ENCODE measurements at regions not wholly inside any gene's neighbourhood (a gene's known extent, or its start where the extent isn't known, plus 50 kb on each side); places are given as distances from the start of the nearest gene placed in this dataset.

DNA sequence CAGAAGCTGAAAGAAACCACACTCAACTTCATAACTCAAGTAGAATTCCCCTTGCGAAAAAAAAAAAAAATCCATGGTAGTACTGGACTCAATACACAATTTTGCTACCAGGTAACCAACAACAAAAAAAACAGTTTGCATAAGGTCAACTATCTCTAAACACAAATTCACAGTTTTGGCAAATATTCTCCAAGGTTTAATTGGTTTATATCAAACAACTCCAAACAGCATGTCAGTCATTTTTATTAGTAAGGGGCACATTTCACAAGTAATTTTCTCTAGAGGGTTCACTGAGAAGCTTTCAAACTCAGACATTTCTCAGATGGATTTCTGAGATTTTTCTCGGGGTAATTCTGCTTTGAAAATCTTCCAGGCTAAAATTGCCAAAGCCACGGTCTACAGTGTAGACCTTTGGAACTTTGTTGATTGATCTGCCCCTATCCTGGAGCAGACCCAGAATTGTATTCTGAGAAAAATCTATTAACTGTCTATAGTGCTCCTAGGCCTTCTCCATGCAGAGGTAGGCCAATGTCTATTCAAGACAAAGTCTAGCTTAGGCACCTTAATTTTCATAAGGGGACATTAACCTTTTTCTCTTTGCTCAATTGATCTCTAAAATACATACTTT, 73.7 kb upstream of the NFKB1 start:
- H3K9me3 Mint-ChIP-seq (ENCODE audit: low read depth), result no peaks in the 10 kb centered on the region
- H3K36me3 Mint-ChIP-seq, result peaks cover 16% of the 10 kb centered on the region
- H3K27me3 Mint-ChIP-seq, result no peaks in the 10 kb centered on the region
- no peak overlapping the region for H3K4me3 Mint-ChIP-seq
- peaks cover 15% of the 10 kb centered on the region for H3K4me1 Mint-ChIP-seq
- no peak overlapping the region for H3K27ac Mint-ChIP-seq
- CTCF ChIA-PET, result interaction anchor here (1.7 kb wide), 1 partner anchor 82 kb away, joined by 4 read pairs; the partner anchor contains the start of gene SLC39A8
- DNase-seq, result no peak
- ATAC-seq, result no peak

DNA sequence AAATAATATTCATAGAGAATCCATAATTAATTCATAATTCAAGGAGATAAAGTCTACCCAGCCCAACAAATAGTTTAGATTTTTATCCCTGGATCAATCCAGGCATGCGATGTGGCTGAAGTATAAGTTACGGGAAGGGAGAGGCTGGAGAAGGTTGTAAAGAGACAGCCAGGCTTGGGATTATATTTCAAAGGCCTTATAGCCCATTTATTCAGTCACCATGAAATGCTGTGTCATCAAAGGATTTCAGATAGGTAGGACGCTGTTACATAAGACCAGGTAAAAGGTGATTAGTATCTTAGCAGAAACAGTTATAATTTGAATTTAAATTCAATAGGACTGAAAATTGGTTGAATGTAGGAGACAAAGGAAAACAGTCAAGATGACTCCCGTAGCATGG, 73.0 kb upstream of the NFKB1 start:
- ATAC-seq (no peak), DNase-seq (no peak)
- Mint-ChIP-seq H3K9me3 (ENCODE audit: low read depth) (no peaks in the 10 kb centered on the region), H3K27me3 (peaks cover 1% of the 10 kb centered on the region), H3K36me3 (peaks cover 14% of the 10 kb centered on the region), H3K4me3 (no peak overlapping the region), H3K4me1 (peaks cover 15% of the 10 kb centered on the region), H3K27ac (no peak overlapping the region)
- CTCF ChIA-PET, result interaction anchor here (0.7 to 1.7 kb wide), 3 partner anchors 9 to 672 kb away, joined by 3 to 5 read pairs (median 4); partner anchors contain the start of genes BDH2 and SLC39A8

DNA sequence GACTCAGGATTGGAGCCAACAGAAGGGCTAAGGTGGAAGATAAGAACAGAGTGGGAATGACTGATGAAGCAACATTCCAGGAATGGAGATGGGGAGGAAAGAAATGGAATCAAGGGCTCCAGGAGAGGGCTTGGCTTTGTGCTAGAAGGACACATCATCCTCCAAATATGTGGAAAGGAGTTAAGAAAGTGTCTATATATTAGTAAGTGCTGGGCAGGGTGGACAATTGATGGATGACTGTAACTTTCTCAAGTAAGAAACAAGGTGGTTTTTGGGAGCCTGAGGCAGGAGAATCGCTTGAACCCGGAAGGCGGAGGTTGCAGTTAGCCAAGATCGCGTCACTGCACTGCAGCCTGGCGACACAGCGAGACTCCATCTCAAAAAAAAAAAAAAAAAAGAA, 71.6 kb upstream of the NFKB1 start:
- ATAC-seq (no peak), DNase-seq (no peak)
- Mint-ChIP-seq H3K27ac (no peak overlapping the region), H3K4me3 (peak overlapping the region; percentile 28), H3K4me1 (peaks cover 15% of the 10 kb centered on the region), H3K36me3 (peaks cover 19% of the 10 kb centered on the region), H3K27me3 (peaks cover 4% of the 10 kb centered on the region), H3K9me3 (ENCODE audit: low read depth) (no peaks in the 10 kb centered on the region)
- CTCF ChIA-PET, result interaction anchor here (0.7 to 3.0 kb wide), 7 partner anchors 13 to 330 kb away, joined by 3 to 27 read pairs (median 7); no protein-coding TSS in a partner anchor

DNA sequence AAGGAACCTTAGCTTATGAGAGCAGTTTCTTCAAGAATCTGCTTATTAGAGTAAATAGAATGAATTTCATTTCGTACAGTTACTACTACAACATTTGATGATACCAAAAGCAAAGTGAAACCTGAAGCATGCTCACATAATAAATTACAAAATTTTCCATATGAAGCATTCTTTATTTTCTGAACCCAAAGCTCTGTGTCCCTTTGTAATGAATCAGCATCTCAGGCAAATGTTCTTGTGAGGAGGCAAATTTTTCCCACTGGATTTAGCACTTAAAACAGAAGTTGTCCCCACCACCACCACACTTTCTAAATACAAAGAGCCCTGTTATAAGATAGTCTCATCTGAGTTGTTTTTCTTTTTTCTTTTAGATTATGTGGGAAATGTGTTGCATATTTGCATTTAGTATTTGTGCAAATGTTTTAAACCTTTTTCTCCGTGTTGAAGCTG, 70.7 kb upstream of the NFKB1 start:
- CTCF ChIA-PET, result interaction anchor here (0.6 to 3.0 kb wide), 58 partner anchors 9 to 1971 kb away, joined by 3 to 28 read pairs (median 4); partner anchors contain the start of genes MANBA, NFKB1, SLC39A8 and SLC9B2
- Mint-ChIP-seq H3K36me3 (peaks cover 24% of the 10 kb centered on the region), H3K27ac (peak overlapping the region; percentile 88), H3K9me3 (ENCODE audit: low read depth) (no peaks in the 10 kb centered on the region), H3K27me3 (peaks cover 4% of the 10 kb centered on the region), H3K4me1 (peaks cover 15% of the 10 kb centered on the region), H3K4me3 (peak overlapping the region; percentile 85)
- no peak for DNase-seq
- ATAC-seq, result no peak

DNA sequence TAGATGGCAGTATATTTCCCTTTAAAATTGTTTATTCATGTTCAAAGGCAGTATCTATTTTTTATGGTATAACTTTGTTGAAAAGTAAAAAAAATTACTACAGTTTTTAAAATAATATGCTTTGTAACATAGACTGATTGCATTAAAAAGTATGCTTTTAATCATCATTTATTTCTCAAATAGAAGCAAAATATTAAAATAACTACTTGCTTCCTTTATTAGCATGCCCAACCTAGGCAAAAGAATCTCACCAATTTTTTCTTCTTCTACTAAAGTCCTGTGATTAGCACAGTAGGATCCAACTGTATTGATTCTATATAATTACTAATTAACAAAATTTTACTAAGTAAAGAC, 69.6 kb upstream of the NFKB1 start:
- Mint-ChIP-seq H3K9me3 (ENCODE audit: low read depth) (no peaks in the 10 kb centered on the region), H3K27me3 (peaks cover 4% of the 10 kb centered on the region), H3K4me1 (peaks cover 15% of the 10 kb centered on the region), H3K4me3 (peak overlapping the region; percentile 85), H3K36me3 (peaks cover 24% of the 10 kb centered on the region), H3K27ac (no peak overlapping the region)
- DNase-seq (no peak), ATAC-seq (no peak)
- CTCF ChIA-PET, result interaction anchor here (0.8 to 3.0 kb wide), 27 partner anchors 10 to 669 kb away, joined by 3 to 28 read pairs (median 6); partner anchors contain the start of genes MANBA, NFKB1, SLC39A8 and SLC9B2

DNA sequence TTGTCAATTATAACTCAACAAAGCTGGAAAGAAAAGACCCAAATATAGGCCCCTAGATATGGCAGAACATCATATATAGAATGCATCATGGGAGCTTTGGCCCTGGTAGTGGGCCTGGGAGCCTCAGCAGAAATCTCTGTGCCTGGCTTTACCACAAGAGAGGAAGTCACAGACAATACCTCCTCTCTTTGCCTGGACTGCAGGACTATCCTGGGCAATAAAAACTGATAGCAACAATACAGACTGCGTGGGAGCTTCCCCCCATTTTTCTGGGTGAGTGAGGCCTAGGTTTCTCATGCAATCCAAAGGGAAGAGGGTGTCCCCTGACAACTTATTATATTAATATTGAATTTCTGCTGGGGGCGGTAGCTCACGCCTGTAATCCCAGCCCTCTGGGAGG, 64.0 kb upstream of the NFKB1 start:
- DNase-seq (no peak), ATAC-seq (no peak)
- Mint-ChIP-seq H3K9me3 (ENCODE audit: low read depth) (no peaks in the 10 kb centered on the region), H3K36me3 (peaks cover 12% of the 10 kb centered on the region), H3K27me3 (peaks cover 4% of the 10 kb centered on the region), H3K4me3 (no peak overlapping the region), H3K27ac (no peak overlapping the region), H3K4me1 (no peaks in the 10 kb centered on the region)
- CTCF ChIA-PET, result interaction anchor here (1.3 kb wide), 1 partner anchor 8 kb away, joined by 5 read pairs; no protein-coding TSS in a partner anchor

DNA sequence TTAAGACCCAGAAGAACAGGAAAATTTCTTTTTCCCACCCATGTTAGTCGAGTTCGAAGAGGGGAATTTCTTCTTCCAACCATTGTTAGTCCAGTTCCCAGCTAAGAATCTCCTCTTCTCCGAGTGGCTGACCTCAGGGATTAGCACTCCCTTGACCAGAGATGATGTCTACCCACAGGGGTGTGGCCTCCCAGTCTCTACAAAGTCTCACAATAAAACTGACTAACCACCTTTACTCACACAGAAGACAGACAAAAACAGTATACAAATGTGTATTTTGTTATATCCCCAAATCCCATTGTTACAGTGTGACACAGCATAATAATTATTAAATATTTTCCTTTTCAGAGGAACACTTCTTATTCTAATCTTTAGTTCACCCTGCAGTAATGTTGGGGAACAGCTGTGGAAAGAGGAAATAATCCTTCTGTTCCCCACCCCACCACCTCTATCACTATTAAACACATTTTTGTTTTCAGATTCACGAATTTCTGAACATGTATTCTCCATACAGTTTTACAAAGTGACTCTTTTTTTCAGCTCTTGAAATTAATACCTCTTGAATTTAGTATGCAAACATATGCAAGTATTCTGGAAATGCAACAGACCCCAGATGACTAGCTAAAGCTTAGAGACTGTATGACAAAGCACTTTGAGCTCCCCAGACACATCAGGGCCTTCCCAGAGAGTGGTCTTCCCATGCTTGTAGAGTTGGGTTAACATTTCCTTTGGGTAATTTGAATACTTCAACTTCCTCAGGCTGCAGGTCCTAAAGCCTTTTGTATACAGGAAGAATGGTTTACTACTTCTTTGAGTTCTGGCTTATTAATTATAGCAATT, 62.5 kb upstream of the NFKB1 start:
- Mint-ChIP-seq H3K9me3 (ENCODE audit: low read depth) (no peaks in the 10 kb centered on the region), H3K27me3 (no peaks in the 10 kb centered on the region), H3K4me1 (no peaks in the 10 kb centered on the region), H3K27ac (no peak overlapping the region), H3K4me3 (no peak overlapping the region), H3K36me3 (peaks cover 9% of the 10 kb centered on the region)
- no peak for ATAC-seq
- DNase-seq, result no peak
- CTCF ChIA-PET, result no interaction called here

DNA sequence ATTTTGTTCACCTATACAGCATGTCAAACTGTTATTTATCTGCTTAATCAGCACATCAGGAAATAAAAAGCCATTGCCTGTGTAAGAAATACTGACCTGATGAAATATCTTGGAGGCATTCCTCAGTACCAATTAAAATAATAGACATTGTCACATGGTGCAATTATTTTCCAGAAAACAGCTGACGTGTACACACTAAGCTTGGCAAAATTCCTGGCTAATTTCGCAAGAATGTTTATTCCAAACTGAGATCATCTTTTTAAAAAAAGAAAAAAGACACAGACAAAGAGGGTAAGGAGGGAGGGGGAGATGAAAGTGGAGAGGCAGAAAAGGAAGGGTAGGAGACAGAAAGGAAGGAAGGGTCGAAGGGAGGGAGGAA, 61.9 kb upstream of the NFKB1 start:
- CTCF ChIA-PET, result no interaction called here
- no peaks in the 10 kb centered on the region for H3K27me3 Mint-ChIP-seq
- no peak overlapping the region for H3K4me3 Mint-ChIP-seq
- H3K27ac Mint-ChIP-seq, result no peak overlapping the region
- H3K4me1 Mint-ChIP-seq, result no peaks in the 10 kb centered on the region
- ATAC-seq (no peak), DNase-seq (no peak)
- H3K9me3 Mint-ChIP-seq (ENCODE audit: low read depth), result no peaks in the 10 kb centered on the region
- H3K36me3 Mint-ChIP-seq, result peaks cover 5% of the 10 kb centered on the region

DNA sequence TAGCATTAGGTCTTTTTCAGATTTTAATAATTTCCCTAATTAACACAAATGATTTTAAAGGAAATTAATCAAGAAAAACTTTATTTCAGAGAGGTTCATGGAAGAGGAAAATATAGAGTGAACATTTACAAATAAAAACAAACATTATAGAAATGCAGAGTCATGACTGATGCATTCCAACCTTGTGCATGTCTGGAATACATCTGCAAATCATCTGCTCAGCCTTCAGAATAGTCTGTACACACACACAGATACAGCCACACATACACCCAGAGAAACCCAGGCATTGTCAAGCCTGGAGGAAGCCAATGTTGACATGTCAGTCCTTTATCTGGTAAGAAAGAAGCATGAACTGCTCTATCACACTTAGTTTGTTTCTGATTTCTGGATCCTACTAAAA, 61.3 kb upstream of the NFKB1 start:
- H3K4me1 Mint-ChIP-seq, result no peaks in the 10 kb centered on the region
- ATAC-seq, result no peak
- CTCF ChIA-PET, result no interaction called here
- H3K27ac Mint-ChIP-seq, result no peak overlapping the region
- H3K9me3 Mint-ChIP-seq (ENCODE audit: low read depth), result no peaks in the 10 kb centered on the region
- no peaks in the 10 kb centered on the region for H3K27me3 Mint-ChIP-seq
- H3K4me3 Mint-ChIP-seq, result no peak overlapping the region
- DNase-seq, result no peak
- peaks cover 3% of the 10 kb centered on the region for H3K36me3 Mint-ChIP-seq

DNA sequence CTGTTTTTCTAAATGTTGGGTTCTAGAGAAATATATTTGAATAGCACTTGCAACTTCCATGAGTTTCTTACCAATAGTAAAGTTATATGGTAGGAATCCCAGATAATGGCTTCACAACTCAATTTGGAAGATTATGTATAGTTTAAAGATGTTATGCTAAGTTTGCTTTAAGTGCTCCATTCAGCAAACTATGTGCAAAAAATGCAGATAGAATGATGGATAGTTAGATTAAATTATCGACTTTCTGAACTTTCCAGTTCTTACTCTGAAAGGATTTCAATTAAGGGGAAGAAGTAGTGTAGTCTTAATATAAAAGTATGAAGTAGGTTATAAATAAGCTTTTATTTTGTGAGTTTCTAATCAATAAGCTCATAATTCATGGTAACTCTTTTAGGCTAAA, 60.7 kb upstream of the NFKB1 start:
- Mint-ChIP-seq H3K4me1 (no peaks in the 10 kb centered on the region), H3K36me3 (no peaks in the 10 kb centered on the region), H3K27me3 (no peaks in the 10 kb centered on the region), H3K9me3 (ENCODE audit: low read depth) (no peaks in the 10 kb centered on the region), H3K27ac (no peak overlapping the region), H3K4me3 (no peak overlapping the region)
- DNase-seq (no peak), ATAC-seq (no peak)
- CTCF ChIA-PET, result interaction anchor here (1.9 kb wide), 1 partner anchor 8 kb away, joined by 7 read pairs; no protein-coding TSS in a partner anchor

DNA sequence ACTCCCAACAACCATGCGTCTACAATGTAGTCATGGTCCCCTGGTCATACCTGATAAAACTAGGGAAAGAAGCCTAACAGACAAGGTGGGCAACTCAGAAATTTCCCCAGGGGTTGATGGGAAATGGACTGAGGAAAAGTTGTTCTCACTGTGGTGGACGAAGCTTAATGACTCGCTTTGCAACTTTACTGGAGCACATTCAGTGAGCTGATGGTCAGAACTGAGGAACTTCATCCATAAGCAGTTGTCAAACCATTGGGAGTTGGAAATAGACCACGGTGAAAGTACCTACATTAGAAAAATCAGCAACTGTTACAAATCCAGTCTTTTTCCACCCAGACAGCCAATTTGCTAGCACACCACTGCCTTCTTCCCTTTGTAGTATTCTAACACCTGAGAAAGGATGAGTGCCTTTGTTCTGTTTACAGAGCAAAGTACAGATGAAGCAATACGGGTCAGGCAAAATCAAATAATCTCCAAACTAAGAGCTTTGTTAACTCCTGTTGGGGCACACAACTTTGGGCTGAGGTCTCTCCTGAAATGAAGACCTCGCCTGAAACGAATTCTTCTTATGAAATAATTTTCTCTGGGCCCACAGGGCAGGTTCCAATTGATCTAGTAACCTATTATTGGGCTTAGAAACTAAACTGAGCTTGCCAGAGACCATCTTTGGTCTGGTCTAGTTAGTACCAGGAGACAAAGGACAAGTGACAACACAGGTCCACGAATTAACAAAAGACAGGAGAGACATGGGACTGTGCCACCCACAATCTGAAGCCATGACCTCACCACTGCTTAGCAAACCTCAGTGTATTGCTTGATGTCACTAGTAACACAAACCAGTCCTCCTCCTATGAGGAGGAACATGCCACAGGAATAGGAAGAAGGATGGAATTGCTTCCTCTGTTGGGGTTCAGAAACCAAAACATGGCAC, 58.9 kb upstream of the NFKB1 start:
- H3K9me3 Mint-ChIP-seq (ENCODE audit: low read depth), result no peaks in the 10 kb centered on the region
- no peak overlapping the region for H3K4me3 Mint-ChIP-seq
- DNase-seq (no peak), ATAC-seq (no peak)
- H3K36me3 Mint-ChIP-seq, result no peaks in the 10 kb centered on the region
- H3K27ac Mint-ChIP-seq, result no peak overlapping the region
- CTCF ChIA-PET, result interaction anchor here (0.6 to 1.9 kb wide), 3 partner anchors 10 to 1269 kb away, joined by 3 to 7 read pairs (median 3); no protein-coding TSS in a partner anchor
- H3K27me3 Mint-ChIP-seq, result no peaks in the 10 kb centered on the region
- H3K4me1 Mint-ChIP-seq, result peaks cover 8% of the 10 kb centered on the region

DNA sequence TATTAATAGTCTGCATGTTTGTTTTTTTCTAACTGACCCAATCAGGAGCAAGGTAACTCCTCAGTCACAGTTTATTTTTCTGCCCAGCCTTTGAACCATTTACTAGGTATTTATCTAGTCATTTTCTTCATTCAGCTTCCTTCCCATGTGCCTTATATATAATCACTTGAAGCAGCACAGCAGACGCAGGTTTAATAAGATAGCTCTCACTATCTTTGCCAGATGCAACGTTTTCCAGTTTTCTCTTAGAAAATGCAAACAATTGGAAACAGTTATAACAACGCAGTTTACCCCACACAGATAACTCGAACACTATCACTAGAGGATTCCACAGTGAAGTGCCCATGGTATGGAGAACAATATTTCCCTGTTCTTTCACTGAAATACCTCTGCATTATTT, 56.4 kb upstream of the NFKB1 start:
- Mint-ChIP-seq H3K9me3 (ENCODE audit: low read depth) (no peaks in the 10 kb centered on the region), H3K27me3 (no peaks in the 10 kb centered on the region)

DNA sequence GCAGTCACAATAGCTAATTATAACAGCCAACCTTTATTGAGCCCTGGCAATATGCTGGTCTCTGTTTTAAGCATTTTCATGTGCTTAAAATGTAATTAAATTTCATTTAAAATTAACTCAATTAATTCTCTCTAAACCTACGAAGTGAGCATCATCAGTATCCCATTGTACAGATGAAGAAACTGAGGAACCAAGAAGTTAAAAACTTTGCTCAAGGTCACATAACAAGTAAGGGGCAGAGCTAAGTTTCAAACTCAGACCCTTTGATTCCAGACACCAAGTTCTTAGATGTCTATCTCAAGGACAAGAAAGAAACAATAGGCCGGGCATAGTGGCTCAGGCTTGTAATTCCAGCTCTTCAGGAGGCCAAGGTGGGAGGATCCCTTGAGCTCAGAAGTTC, 55.9 kb upstream of the NFKB1 start:
- H3K9me3 Mint-ChIP-seq (ENCODE audit: low read depth), result no peaks in the 10 kb centered on the region
- CTCF ChIA-PET, result interaction anchor here (0.8 to 2.0 kb wide), 5 partner anchors 13 to 655 kb away, joined by 3 to 6 read pairs (median 3); no protein-coding TSS in a partner anchor
- H3K4me3 Mint-ChIP-seq, result no peak overlapping the region
- no peak overlapping the region for H3K27ac Mint-ChIP-seq
- H3K27me3 Mint-ChIP-seq, result no peaks in the 10 kb centered on the region
- DNase-seq (no peak), ATAC-seq (no peak)
- peaks cover 30% of the 10 kb centered on the region for H3K4me1 Mint-ChIP-seq
- H3K36me3 Mint-ChIP-seq, result no peaks in the 10 kb centered on the region

More for the DNA sequence above, 56.4 kb upstream of the NFKB1 start:
- ATAC-seq (no peak), DNase-seq (no peak)
- Mint-ChIP-seq H3K4me1 (peaks cover 26% of the 10 kb centered on the region), H3K4me3 (no peak overlapping the region), H3K36me3 (no peaks in the 10 kb centered on the region), H3K27ac (no peak overlapping the region)
- CTCF ChIA-PET, result interaction anchor here (0.8 to 2.0 kb wide), 3 partner anchors 13 to 656 kb away, joined by 3 to 6 read pairs (median 5); no protein-coding TSS in a partner anchor

Measured in activated CD8-positive, alpha-beta memory T cell treated with anti-CD3 and anti-CD28 coated beads, Interleukin-2, amount 10 ng/mL, durations not matched to agents 7 days and 5 days (primary cell).